ENCODE measurements at regions not wholly inside any gene's neighbourhood (a gene's known extent, or its start where the extent isn't known, plus 50 kb on each side); places are given as distances from the start of the nearest gene placed in this dataset.

- no peak for ATAC-seq
- DNase-seq = no peak
- intact Hi-C loops (cut with micrococcal nuclease) = no loop called here
These were observed 249.8 kb downstream of the SIPA1L2 start for GRCh38 chr1:232380131-232380530.

- DNase-seq (no peak), ATAC-seq (no peak)
- intact Hi-C loops (cut with micrococcal nuclease) = no loop called here
These were observed 250.9 kb downstream of the SIPA1L2 start for GRCh38 chr1:232379063-232379434.

- DNase-seq = peak; percentile 56
- intact Hi-C loops (cut with micrococcal nuclease) = no loop called here
- ATAC-seq = peak; percentile 70
These were observed 251.5 kb downstream of the SIPA1L2 start for GRCh38 chr1:232378266-232379062.

- no peak for DNase-seq
- peak; percentile 33 for ATAC-seq
- intact Hi-C loops (cut with micrococcal nuclease) = no loop called here
These were observed 252.5 kb downstream of the SIPA1L2 start for GRCh38 chr1:232377494-232377770.

GRCh38 chr1:232376632-232377493 lies 253.1 kb downstream of the SIPA1L2 start:
- DNase-seq (no peak), ATAC-seq (peak; percentile 75)
- intact Hi-C loops (cut with micrococcal nuclease) = no loop called here

- intact Hi-C loops (cut with micrococcal nuclease) = no loop called here
- ATAC-seq = no peak
- no peak for DNase-seq
These were observed 257.0 kb downstream of the SIPA1L2 start for GRCh38 chr1:232372841-232373440.

- intact Hi-C loops (cut with micrococcal nuclease) = no loop called here
- no peak for ATAC-seq
- no peak for DNase-seq
These were observed 257.5 kb downstream of the SIPA1L2 start for GRCh38 chr1:232372431-232372830.

GRCh38 chr1:232369451-232370296 lies 260.3 kb downstream of the SIPA1L2 start:
- DNase-seq (no peak), ATAC-seq (peak; percentile 91)
- intact Hi-C loops (cut with micrococcal nuclease) = no loop called here

- intact Hi-C loops (cut with micrococcal nuclease) = no loop called here
- ATAC-seq (no peak), DNase-seq (no peak)
These were observed 261.1 kb downstream of the SIPA1L2 start for GRCh38 chr1:232368821-232369321.

GRCh38 chr1:232367293-232367692 lies 262.6 kb downstream of the SIPA1L2 start:
- no peak for ATAC-seq
- no peak for DNase-seq
- intact Hi-C loops (cut with micrococcal nuclease) = no loop called here

GRCh38 chr1:232364654-232365382 lies 265.1 kb downstream of the SIPA1L2 start:
- ATAC-seq (no peak), DNase-seq (no peak)
- intact Hi-C loops (cut with micrococcal nuclease) = no loop called here

- no peak for DNase-seq
- ATAC-seq = no peak
- intact Hi-C loops (cut with micrococcal nuclease) = no loop called here
These were observed 266.9 kb downstream of the SIPA1L2 start for GRCh38 chr1:232363008-232363407.

GRCh38 chr1:232357416-232357815 lies 272.5 kb downstream of the SIPA1L2 start:
- no peak for DNase-seq
- intact Hi-C loops (cut with micrococcal nuclease) = no loop called here
- no peak for ATAC-seq

- intact Hi-C loops (cut with micrococcal nuclease) = no loop called here
- peak; percentile 62 for ATAC-seq
- DNase-seq = no peak
These were observed 274.5 kb downstream of the SIPA1L2 start for GRCh38 chr1:232355162-232356006.

GRCh38 chr1:232353001-232353400 lies 276.9 kb downstream of the SIPA1L2 start:
- intact Hi-C loops (cut with micrococcal nuclease) = no loop called here
- no peak for DNase-seq
- no peak for ATAC-seq

GRCh38 chr1:232352366-232352765 lies 277.6 kb downstream of the SIPA1L2 start:
- DNase-seq (no peak), ATAC-seq (no peak)
- intact Hi-C loops (cut with micrococcal nuclease) = no loop called here

GRCh38 chr1:232351335-232351734 lies 278.6 kb downstream of the SIPA1L2 start:
- ATAC-seq = no peak
- intact Hi-C loops (cut with micrococcal nuclease) = no loop called here
- no peak for DNase-seq

- intact Hi-C loops (cut with micrococcal nuclease) = no loop called here
- DNase-seq (no peak), ATAC-seq (no peak)
These were observed 283.1 kb downstream of the SIPA1L2 start for GRCh38 chr1:232346844-232347243.

All from left ventricle myocardium superior (tissue), 1 donor.